ENCODE measurements at regions not wholly inside any gene's neighbourhood (a gene's known extent, or its start where the extent isn't known, plus 50 kb on each side); places are given as distances from the start of the nearest gene placed in this dataset.

DNA sequence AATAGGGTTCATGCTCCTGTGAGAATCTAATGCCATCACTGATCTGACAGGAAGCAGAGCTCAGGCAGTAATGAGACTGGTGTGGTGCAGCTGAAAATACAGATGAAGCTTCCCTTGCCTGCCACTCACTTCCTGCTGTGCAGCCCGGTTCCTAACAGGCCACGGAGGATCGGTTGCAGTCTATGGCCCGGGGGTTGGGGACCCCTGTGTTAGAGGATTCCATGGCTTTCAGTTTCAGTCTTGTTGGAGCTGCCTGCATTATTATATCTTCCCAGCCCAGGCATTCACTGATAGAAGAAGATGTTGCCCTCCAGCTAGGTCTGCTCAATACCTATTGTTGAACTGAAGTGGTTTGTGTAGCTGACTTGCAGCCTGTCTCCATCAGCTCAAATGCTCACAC is 1298.8 kb downstream of the TYW1 start:
- TF ChIP-seq, protein P1, sequence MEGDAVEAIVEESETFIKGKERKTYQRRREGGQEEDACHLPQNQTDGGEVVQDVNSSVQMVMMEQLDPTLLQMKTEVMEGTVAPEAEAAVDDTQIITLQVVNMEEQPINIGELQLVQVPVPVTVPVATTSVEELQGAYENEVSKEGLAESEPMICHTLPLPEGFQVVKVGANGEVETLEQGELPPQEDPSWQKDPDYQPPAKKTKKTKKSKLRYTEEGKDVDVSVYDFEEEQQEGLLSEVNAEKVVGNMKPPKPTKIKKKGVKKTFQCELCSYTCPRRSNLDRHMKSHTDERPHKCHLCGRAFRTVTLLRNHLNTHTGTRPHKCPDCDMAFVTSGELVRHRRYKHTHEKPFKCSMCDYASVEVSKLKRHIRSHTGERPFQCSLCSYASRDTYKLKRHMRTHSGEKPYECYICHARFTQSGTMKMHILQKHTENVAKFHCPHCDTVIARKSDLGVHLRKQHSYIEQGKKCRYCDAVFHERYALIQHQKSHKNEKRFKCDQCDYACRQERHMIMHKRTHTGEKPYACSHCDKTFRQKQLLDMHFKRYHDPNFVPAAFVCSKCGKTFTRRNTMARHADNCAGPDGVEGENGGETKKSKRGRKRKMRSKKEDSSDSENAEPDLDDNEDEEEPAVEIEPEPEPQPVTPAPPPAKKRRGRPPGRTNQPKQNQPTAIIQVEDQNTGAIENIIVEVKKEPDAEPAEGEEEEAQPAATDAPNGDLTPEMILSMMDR (IDR thresholded peaks at IDR 0.05; ENCODE audit: insufficient read depth, low read depth, low read length, missing control alignments): no peak

DNA sequence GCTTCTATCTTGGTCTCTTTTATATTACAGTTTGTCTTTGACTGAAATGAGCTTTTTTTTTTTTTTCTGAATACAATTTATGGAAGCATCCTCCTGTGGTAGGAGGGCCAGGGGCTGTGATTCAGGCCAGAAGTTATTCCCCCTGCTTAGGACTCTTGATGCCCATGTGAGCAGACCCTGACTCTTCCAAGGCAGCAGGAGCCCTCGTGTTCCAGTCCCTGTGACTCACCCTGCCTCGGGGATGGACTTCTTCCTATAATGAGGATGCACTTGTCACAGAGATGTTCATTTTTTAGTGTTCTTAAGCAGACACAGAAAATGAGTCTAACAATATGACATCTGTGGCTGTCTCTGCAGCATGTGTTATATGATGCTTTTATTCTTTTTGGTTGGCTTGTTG is 1293.7 kb upstream of the AUTS2 start:
- TF ChIP-seq, protein P1 (IDR thresholded peaks at IDR 0.05; ENCODE audit: insufficient read depth, low read depth, low read length, missing control alignments): no peak
- no peak for DNase-seq (ENCODE audit: low read depth)
- H3K4me3 ChIP-seq (ENCODE audit: low read depth, low read length): no peak overlapping the region

More for the DNA sequence above, 1298.8 kb downstream of the TYW1 start:
- no peak for DNase-seq (ENCODE audit: low read depth)
- no peak overlapping the region for H3K4me3 ChIP-seq (ENCODE audit: low read depth, low read length)

DNA sequence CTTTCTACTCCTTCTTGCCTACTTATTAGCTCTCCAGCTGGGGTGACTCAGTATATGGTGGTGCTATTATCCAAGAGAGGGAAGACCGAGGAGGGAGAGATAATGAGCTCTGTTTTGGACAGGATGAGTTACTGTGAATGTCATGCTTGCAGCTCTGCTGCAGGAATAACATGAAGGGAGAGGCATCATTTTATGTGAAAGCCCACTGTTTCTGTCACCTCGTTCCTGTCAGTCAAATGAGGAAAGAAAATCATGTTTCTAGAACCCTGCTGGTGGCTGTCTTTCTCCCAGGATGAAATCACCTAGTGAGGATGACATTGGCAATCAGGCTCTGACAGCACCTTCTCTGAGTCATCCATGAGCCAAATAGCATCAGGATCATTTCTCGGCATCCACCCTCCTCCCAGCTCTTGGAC is 1291.6 kb upstream of the AUTS2 start:
- TF ChIP-seq, protein P1 (IDR thresholded peaks at IDR 0.05; ENCODE audit: insufficient read depth, low read depth, low read length, missing control alignments): no peak
- H3K4me3 ChIP-seq (ENCODE audit: low read depth, low read length): no peak overlapping the region
- no peak for DNase-seq (ENCODE audit: low read depth)

DNA sequence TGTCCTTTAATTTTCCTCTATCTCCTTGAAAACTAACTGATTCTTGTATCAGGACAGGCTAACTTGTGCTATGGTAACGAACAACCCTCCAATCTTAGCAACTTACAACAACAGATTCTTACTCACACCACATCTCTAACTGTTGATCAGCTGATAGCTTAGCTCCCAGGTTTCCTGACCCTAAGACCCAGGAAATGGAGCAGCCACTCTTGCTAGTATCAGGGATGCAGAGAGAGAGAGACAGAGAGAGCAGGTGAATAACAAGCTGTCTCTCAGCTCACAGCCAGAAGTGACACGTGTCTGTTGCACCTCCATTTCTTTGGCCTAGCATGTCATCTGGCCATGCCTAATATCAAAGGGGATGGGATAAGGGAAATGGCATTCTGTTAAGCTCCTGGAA is 1289.0 kb upstream of the AUTS2 start:
- no peak for DNase-seq (ENCODE audit: low read depth)
- TF ChIP-seq, protein P1 (IDR thresholded peaks at IDR 0.05; ENCODE audit: insufficient read depth, low read depth, low read length, missing control alignments): no peak
- H3K4me3 ChIP-seq (ENCODE audit: low read depth, low read length): no peak overlapping the region

DNA sequence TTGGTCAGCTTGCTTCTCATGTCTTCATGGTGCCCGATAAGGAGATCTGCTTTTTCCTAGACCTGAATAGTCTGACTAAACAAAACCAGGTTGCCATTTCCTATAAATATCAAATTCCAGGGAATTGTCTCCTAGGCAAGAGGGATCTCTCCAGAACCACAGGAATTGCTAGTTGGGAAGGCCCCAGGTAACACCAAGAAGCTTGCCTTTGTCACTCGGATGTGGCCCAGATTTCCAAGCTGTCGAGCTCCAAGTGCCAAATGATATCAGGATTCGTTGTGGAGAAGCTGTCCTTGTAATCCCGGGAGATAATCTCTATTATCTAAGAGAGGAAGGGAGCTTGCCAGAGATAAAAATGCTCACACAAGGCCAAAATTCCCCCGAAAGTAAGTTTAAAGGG is 1288.5 kb upstream of the AUTS2 start:
- no peak overlapping the region for H3K4me3 ChIP-seq (ENCODE audit: low read depth, low read length)
- no peak for DNase-seq (ENCODE audit: low read depth)
- TF ChIP-seq, protein P1 (IDR thresholded peaks at IDR 0.05; ENCODE audit: insufficient read depth, low read depth, low read length, missing control alignments): no peak

DNA sequence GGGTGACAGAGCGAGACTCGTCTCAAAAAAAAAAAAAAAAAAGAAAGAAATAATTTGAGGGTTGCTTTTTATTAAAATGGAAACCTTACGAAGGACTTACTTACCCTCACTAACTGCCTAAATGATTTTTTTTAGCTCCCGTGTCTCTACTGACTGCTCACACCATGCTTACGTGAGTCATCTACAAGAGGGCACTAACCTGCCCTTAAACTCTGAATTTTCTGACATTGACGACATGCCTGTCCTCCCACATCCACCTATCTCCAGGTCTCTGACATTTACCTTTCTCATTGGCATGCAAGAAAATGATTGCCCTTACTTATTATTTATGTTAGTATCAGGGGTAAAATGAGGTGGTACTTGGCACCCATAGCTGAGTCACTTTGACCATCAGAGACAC is 1286.3 kb upstream of the AUTS2 start:
- H3K4me3 ChIP-seq (ENCODE audit: low read depth, low read length): no peak overlapping the region
- TF ChIP-seq, protein P1 (IDR thresholded peaks at IDR 0.05; ENCODE audit: insufficient read depth, low read depth, low read length, missing control alignments): no peak
- DNase-seq (ENCODE audit: low read depth): no peak

DNA sequence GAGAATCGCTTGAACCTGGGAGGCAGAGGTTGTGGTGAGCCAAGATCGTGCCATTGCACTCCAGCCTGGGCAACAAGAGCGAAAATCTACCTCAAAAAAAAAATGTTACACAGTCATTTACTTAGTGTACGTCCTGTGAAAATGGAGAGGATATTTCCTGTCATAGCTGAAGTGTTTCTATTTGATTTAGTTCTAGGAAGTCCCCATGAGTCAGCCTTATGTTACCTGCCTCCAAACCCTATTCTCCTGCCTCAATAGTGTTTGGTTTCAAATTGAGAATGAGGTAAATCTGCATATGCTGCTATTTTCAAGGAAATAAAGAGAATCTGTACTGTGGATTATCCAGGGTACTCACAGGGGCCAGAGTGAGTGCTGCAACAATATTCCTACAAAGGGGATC is 1284.5 kb upstream of the AUTS2 start:
- DNase-seq (ENCODE audit: low read depth): no peak
- TF ChIP-seq, protein P1 (IDR thresholded peaks at IDR 0.05; ENCODE audit: insufficient read depth, low read depth, low read length, missing control alignments): no peak
- H3K4me3 ChIP-seq (ENCODE audit: low read depth, low read length): no peak overlapping the region

Data from GM12865 (cell line).